HEK293 (cell line): ENCODE measurements at regions not wholly inside any gene's neighbourhood (a gene's known extent, or its start where the extent isn't known, plus 50 kb on each side); places are given as distances from the start of the nearest gene placed in this dataset.

Experiments used
- PATZ1 ChIP-seq: fragments of 450-650 bp; formaldehyde crosslinking; IDR thresholded peaks from 2 replicates; pipeline ENCODE4 v1.5.1; 2016; ENCODE audit warnings: missing biosample characterization, missing genetic modification characterization
- ZBTB10 ChIP-seq: fragments of 450-650 bp; formaldehyde crosslinking; IDR thresholded peaks from 2 replicates; pipeline ENCODE4 v1.5.1; 2016; ENCODE audit warnings: missing biosample characterization, missing genetic modification characterization
- ZNF202 ChIP-seq: fragments of 450-650 bp; formaldehyde crosslinking; IDR thresholded peaks from 2 replicates; pipeline ENCODE4 v1.5.1; 2016; ENCODE audit warnings: missing biosample characterization, missing genetic modification characterization, borderline replicate concordance
- ZNF292 ChIP-seq: fragments of 450-650 bp; formaldehyde crosslinking; IDR thresholded peaks from 2 replicates; pipeline ENCODE4 v1.5.1; 2016; ENCODE audit warnings: low read depth, missing biosample characterization, missing genetic modification characterization, borderline replicate concordance
- ZNF341 ChIP-seq: fragments of 450-650 bp; formaldehyde crosslinking; IDR thresholded peaks from 2 replicates; pipeline ENCODE4; 2016; ENCODE audit warnings: low read depth, missing biosample characterization, missing genetic modification characterization
- ZNF555 ChIP-seq: fragments of 450-650 bp; formaldehyde crosslinking; conservative IDR thresholded peaks from 2 replicates; pipeline ENCODE4 v1.5.1; 2017; ENCODE audit warnings: missing biosample characterization, mild to moderate bottlenecking, missing genetic modification characterization, inconsistent platforms

- no peak for TF ChIP-seq ZNF202 (tag by site-specific recombination)
- no peak for TF ChIP-seq ZNF292 (tag by site-specific recombination)
- no peak for TF ChIP-seq PATZ1 (tag by site-specific recombination)
- TF ChIP-seq ZBTB10 (tag by site-specific recombination), result no peak
- TF ChIP-seq ZNF341 (tag by site-specific recombination), result no peak
- no peak for TF ChIP-seq ZNF555 (tag by site-specific recombination)
Observed at GRCh38 chr9:81497091-81497490, 192.3 kb downstream of the TLE1 start.
